Spinal cord (tissue), 9 donors: ENCODE measurements at regions not wholly inside any gene's neighbourhood (a gene's known extent, or its start where the extent isn't known, plus 50 kb on each side); places are given as distances from the start of the nearest gene placed in this dataset.

Experiments
- DNase-seq, 6 donors: peaks; one replicate each; pipeline versions ENCODE4 v3.0.0 to v3.0.0-alpha.2; 2013 to 2015; ENCODE audit warnings: low spot score in 6 of 6, low read depth in 4 of 6
- H3K27ac ChIP-seq: one replicate; pipeline ENCODE4 v1.5.1; 2013; ENCODE audit warnings: low read depth, low read length, control low read depth
- H3K27me3 ChIP-seq: one replicate; pipeline ENCODE4 v1.6.1; 2013; ENCODE audit warnings: low read length; ENCODE audit not compliant: control insufficient read depth, insufficient read depth
- H3K36me3 ChIP-seq: one replicate; pipeline ENCODE4 v1.6.1; 2013; ENCODE audit warnings: low read length; ENCODE audit not compliant: control insufficient read depth, insufficient read depth
- H3K4me1 ChIP-seq: one replicate; pipeline ENCODE4 v1.6.1; 2013; ENCODE audit warnings: low read length; ENCODE audit not compliant: control insufficient read depth, insufficient read depth
- H3K4me3 ChIP-seq: one replicate; pipeline ENCODE4 v1.5.1; 2013; ENCODE audit warnings: low read depth, low read length, control low read depth
- H3K9me3 ChIP-seq: one replicate; pipeline ENCODE4 v1.6.1; 2013; ENCODE audit warnings: low read length; ENCODE audit not compliant: control insufficient read depth, insufficient read depth
- WGBS: methylation state at CpG from one replicate; pipeline ENCODE4 v1.1.5; 2013; ENCODE audit warnings: missing lambda C conversion rate; ENCODE audit not compliant: insufficient coverage; 5-methylcytosine and 5-hydroxymethylcytosine counted together
- donor health status: healthy.

- Histone ChIP-seq H3K27ac (no peak overlapping the region), H3K4me3 (no peak overlapping the region), H3K4me1 (no peaks in the 10 kb centered on the region), H3K9me3 (no peaks in the 10 kb centered on the region), H3K36me3 (no peaks in the 10 kb centered on the region), H3K27me3 (no peaks in the 10 kb centered on the region)
- no peak for DNase-seq
These were observed 2180.4 kb upstream of the C9orf72 start for GRCh38 chr9:29753638-29754037.

GRCh38 chr9:29769019-29769418 is 2195.7 kb upstream of the C9orf72 start:
- no CpG with 5 or more reads among the region's 2 CpGs for WGBS
- Histone ChIP-seq H3K27ac (no peak overlapping the region), H3K27me3 (no peaks in the 10 kb centered on the region), H3K4me3 (no peak overlapping the region), H3K9me3 (no peaks in the 10 kb centered on the region), H3K36me3 (no peaks in the 10 kb centered on the region), H3K4me1 (no peaks in the 10 kb centered on the region)
- no peak for DNase-seq

- Histone ChIP-seq H3K9me3 (no peaks in the 10 kb centered on the region), H3K4me1 (no peaks in the 10 kb centered on the region), H3K36me3 (no peaks in the 10 kb centered on the region), H3K4me3 (no peak overlapping the region), H3K27me3 (no peaks in the 10 kb centered on the region), H3K27ac (no peak overlapping the region)
- no peak for DNase-seq
These were observed 2200.4 kb upstream of the C9orf72 start for GRCh38 chr9:29773676-29774075.

GRCh38 chr9:29775491-29775890 is 2202.2 kb upstream of the C9orf72 start:
- no peak for DNase-seq
- Histone ChIP-seq H3K27me3 (no peaks in the 10 kb centered on the region), H3K4me3 (no peak overlapping the region), H3K9me3 (no peaks in the 10 kb centered on the region), H3K36me3 (no peaks in the 10 kb centered on the region), H3K4me1 (no peaks in the 10 kb centered on the region), H3K27ac (no peak overlapping the region)
- 56% methylated on average over 2 of the region's 5 CpGs for WGBS

- no peak overlapping the region for H3K27ac ChIP-seq
- H3K9me3 ChIP-seq, result no peaks in the 10 kb centered on the region
- WGBS, result 80% methylated on average over 4 of the region's 7 CpGs
- no peaks in the 10 kb centered on the region for H3K27me3 ChIP-seq
- no peaks in the 10 kb centered on the region for H3K4me1 ChIP-seq
- no peaks in the 10 kb centered on the region for H3K36me3 ChIP-seq
- no peak for DNase-seq
- H3K4me3 ChIP-seq, result no peak overlapping the region
These were observed 2205.1 kb upstream of the C9orf72 start for GRCh38 chr9:29778281-29778849.

GRCh38 chr9:29793970-29794369 is 2220.7 kb upstream of the C9orf72 start:
- 83% methylated on average over 1 of the region's 1 CpG for whole genome bisulfite sequencing
- H3K9me3 ChIP-seq, result no peaks in the 10 kb centered on the region
- no peak for DNase-seq
- no peaks in the 10 kb centered on the region for H3K36me3 ChIP-seq
- H3K27ac ChIP-seq, result no peak overlapping the region
- no peaks in the 10 kb centered on the region for H3K4me1 ChIP-seq
- no peak overlapping the region for H3K4me3 ChIP-seq
- no peaks in the 10 kb centered on the region for H3K27me3 ChIP-seq

GRCh38 chr9:29796291-29796952 is 2223.1 kb upstream of the C9orf72 start:
- Histone ChIP-seq H3K4me3 (no peak overlapping the region), H3K9me3 (no peaks in the 10 kb centered on the region), H3K27me3 (no peaks in the 10 kb centered on the region), H3K4me1 (no peaks in the 10 kb centered on the region), H3K36me3 (no peaks in the 10 kb centered on the region), H3K27ac (no peak overlapping the region)
- no peak for DNase-seq
- WGBS, result no CpG with 5 or more reads among the region's 2 CpGs

GRCh38 chr9:29798599-29798998 is 2225.3 kb upstream of the C9orf72 start:
- no peaks in the 10 kb centered on the region for H3K36me3 ChIP-seq
- no CpG with 5 or more reads among the region's 1 CpG for WGBS
- H3K4me1 ChIP-seq, result no peaks in the 10 kb centered on the region
- H3K4me3 ChIP-seq, result no peak overlapping the region
- no peak for DNase-seq
- H3K27ac ChIP-seq, result no peak overlapping the region
- no peaks in the 10 kb centered on the region for H3K9me3 ChIP-seq
- H3K27me3 ChIP-seq, result no peaks in the 10 kb centered on the region

GRCh38 chr9:29799227-29799626 is 2225.9 kb upstream of the C9orf72 start:
- Histone ChIP-seq H3K4me3 (no peak overlapping the region), H3K9me3 (no peaks in the 10 kb centered on the region), H3K4me1 (no peaks in the 10 kb centered on the region), H3K27ac (no peak overlapping the region), H3K27me3 (no peaks in the 10 kb centered on the region), H3K36me3 (no peaks in the 10 kb centered on the region)
- WGBS, result no CpG with 5 or more reads among the region's 2 CpGs
- no peak for DNase-seq

GRCh38 chr9:29800821-29801220 is 2227.5 kb upstream of the C9orf72 start:
- Histone ChIP-seq H3K4me1 (no peaks in the 10 kb centered on the region), H3K36me3 (no peaks in the 10 kb centered on the region), H3K27ac (no peak overlapping the region), H3K4me3 (no peak overlapping the region), H3K9me3 (no peaks in the 10 kb centered on the region), H3K27me3 (no peaks in the 10 kb centered on the region)
- WGBS, result no CpG with 5 or more reads among the region's 1 CpG
- DNase-seq, result peak in 2 of 6 donors; percentile 51 to 86
